GM19467 (cell line): ENCODE measurements at regions not wholly inside any gene's neighbourhood (a gene's known extent, or its start where the extent isn't known, plus 50 kb on each side); places are given as distances from the start of the nearest gene placed in this dataset.
"Not testable (repeated sequence)": the region's sequence is repeated elsewhere in the genome, so short reads cannot be mapped to it uniquely, and the experiment has no call there.

Experiments
- ATAC-seq: cut with Tn5 transposase; IDR thresholded peaks from one replicate; pipeline ENCODE4 v1.9.1; 2021; ENCODE audit warnings: mild to moderate bottlenecking, moderate library complexity; ENCODE audit not compliant: unreplicated experiment

GRCh38 chr2:65920659-65921058, 488.3 kb upstream of the SPRED2 start:
- no peak for ATAC-seq

GRCh38 chr2:65919550-65920188, 487.3 kb upstream of the SPRED2 start:
- no peak for ATAC-seq

- ATAC-seq: no peak
These were observed 486.4 kb upstream of the SPRED2 start for GRCh38 chr2:65918760-65919187.

- no peak for ATAC-seq
These were observed 485.6 kb upstream of the SPRED2 start for GRCh38 chr2:65917986-65918385.

GRCh38 chr2:65916785-65917295, 484.4 kb upstream of the SPRED2 start:
- ATAC-seq: no peak

GRCh38 chr2:65916177-65916576, 483.8 kb upstream of the SPRED2 start:
- no peak for ATAC-seq

GRCh38 chr2:65915273-65915672, 482.9 kb upstream of the SPRED2 start:
- no peak for ATAC-seq

- no peak for ATAC-seq
These were observed 481.9 kb upstream of the SPRED2 start for GRCh38 chr2:65914244-65914786.

- ATAC-seq: no peak
These were observed 481.4 kb upstream of the SPRED2 start for GRCh38 chr2:65913813-65914212.

- ATAC-seq: no peak
These were observed 469.4 kb upstream of the SPRED2 start for GRCh38 chr2:65901756-65902155.

GRCh38 chr2:65896446-65896845, 464.0 kb upstream of the SPRED2 start:
- ATAC-seq: no peak

- ATAC-seq: not testable (repeated sequence)
These were observed 457.7 kb upstream of the SPRED2 start for GRCh38 chr2:65890131-65890530.

- ATAC-seq: no peak
These were observed 452.9 kb upstream of the SPRED2 start for GRCh38 chr2:65885266-65885665.

- ATAC-seq: no peak
These were observed 449.2 kb upstream of the SPRED2 start for GRCh38 chr2:65881592-65881991.

GRCh38 chr2:65880436-65880835, 448.0 kb upstream of the SPRED2 start:
- ATAC-seq: no peak

- ATAC-seq: no peak
These were observed 445.6 kb upstream of the SPRED2 start for GRCh38 chr2:65878011-65878340.

GRCh38 chr2:65877331-65878010, 445.1 kb upstream of the SPRED2 start:
- no peak for ATAC-seq

GRCh38 chr2:65876114-65876513, 443.7 kb upstream of the SPRED2 start:
- ATAC-seq: no peak

GRCh38 chr2:65870826-65871225, 438.4 kb upstream of the SPRED2 start:
- no peak for ATAC-seq

GRCh38 chr2:65869296-65869695, 436.9 kb upstream of the SPRED2 start:
- no peak for ATAC-seq

- ATAC-seq: no peak
These were observed 435.8 kb upstream of the SPRED2 start for GRCh38 chr2:65868177-65868576.

GRCh38 chr2:65867446-65867845, 435.0 kb upstream of the SPRED2 start:
- no peak for ATAC-seq
